Adrenal gland (tissue), 5 donors: ENCODE measurements at regions not wholly inside any gene's neighbourhood (a gene's known extent, or its start where the extent isn't known, plus 50 kb on each side); places are given as distances from the start of the nearest gene placed in this dataset.

Source experiments
- POLR2A ChIP-seq, 2 donors: fragments of 450-650 bp; IDR thresholded peaks; one replicate each; pipeline ENCODE4 v1.6.1; 2017; ENCODE audit warnings: antibody characterized with exemption in 2 of 2, mild to moderate bottlenecking in 2 of 2, moderate library complexity in 1 of 2
- TF ChIP-seq, protein P1 (sequence below), 6 experiments: fragments of 450-650 bp in 4 of 6; fragments of 200-600 bp in 2 of 6; sonication (generic) in 1 of 6; IDR thresholded peaks; 1 replicate in 5 of 6; 2 replicates in 1 of 6; pipeline versions ENCODE4 v1.5.1 to v1.8.0; 2016 to 2021; ENCODE audit warnings: antibody characterized with exemption in 6 of 6, mild to moderate bottlenecking in 2 of 6, moderate library complexity in 1 of 6
- donor health status: DM: no; HTN: no; CAD: no.

DNA sequence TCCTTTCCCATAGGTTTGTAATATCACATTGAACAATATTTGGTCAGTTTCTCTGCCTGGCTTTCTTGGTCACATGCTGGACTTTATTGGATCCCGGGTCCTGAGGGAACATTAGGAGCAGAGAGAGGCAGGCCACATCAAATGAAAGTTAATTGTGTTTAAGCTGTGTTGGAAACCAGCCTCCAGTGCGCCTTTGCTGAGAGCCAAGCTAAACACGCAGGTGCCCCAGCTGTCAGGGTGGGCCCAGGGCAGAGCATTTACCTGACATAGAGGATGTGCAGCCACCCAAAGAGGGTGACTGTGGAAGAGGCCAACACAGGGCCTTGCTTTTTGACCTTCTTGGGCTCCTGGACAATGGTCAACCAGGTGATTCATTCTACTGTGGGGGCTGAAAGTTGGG lies 149.3 kb downstream of the EBLN2 start:
- no peak for TF ChIP-seq POLR2A (IDR thresholded peaks at IDR 0.05)
- TF ChIP-seq, protein P1, sequence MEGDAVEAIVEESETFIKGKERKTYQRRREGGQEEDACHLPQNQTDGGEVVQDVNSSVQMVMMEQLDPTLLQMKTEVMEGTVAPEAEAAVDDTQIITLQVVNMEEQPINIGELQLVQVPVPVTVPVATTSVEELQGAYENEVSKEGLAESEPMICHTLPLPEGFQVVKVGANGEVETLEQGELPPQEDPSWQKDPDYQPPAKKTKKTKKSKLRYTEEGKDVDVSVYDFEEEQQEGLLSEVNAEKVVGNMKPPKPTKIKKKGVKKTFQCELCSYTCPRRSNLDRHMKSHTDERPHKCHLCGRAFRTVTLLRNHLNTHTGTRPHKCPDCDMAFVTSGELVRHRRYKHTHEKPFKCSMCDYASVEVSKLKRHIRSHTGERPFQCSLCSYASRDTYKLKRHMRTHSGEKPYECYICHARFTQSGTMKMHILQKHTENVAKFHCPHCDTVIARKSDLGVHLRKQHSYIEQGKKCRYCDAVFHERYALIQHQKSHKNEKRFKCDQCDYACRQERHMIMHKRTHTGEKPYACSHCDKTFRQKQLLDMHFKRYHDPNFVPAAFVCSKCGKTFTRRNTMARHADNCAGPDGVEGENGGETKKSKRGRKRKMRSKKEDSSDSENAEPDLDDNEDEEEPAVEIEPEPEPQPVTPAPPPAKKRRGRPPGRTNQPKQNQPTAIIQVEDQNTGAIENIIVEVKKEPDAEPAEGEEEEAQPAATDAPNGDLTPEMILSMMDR (IDR thresholded peaks at IDR 0.05): no peak
